ENCODE measurements at regions not wholly inside any gene's neighbourhood (a gene's known extent, or its start where the extent isn't known, plus 50 kb on each side); places are given as distances from the start of the nearest gene placed in this dataset.

DNA sequence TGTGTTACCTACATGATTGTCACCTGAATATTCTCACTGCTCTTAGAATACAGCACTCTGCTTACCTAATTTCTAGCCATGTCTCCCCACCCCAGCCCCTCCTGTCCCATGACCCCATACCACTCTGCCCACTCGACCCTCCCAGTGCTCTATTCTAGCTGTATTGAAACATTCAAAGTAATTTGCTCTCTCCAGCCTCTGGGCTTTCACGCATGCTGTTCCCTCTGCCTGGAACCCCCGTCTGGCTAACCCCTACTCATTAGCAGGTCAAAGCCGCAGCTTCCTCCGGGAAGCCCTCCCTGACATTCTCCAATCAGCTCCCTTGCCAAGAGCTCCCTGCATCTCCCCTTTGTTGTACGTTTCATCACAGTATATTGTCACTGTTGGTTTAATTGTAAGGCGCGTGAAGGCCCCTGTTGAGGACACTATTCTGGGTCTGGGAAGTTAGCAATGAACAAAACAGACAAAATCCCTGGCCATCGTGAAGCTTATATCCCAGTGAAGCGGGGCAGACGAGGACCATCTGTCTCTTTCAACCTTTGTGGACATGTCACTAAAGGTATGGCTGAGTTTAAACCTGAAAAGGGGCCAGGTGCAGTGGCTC lies 72.3 kb upstream of the LHX1 start:
- no peak for TF ChIP-seq JUND (IDR thresholded peaks at IDR 0.05; ENCODE audit: low read depth)
- in situ Hi-C loops (cut with HindIII; ENCODE audit: low pct_unique_long_range_greater_than_20kb, low sequenced_read_pairs): no loop called here
- no peak for DNase-seq (ENCODE audit: low read depth in 1 of 2, low spot score in 1 of 2)

DNA sequence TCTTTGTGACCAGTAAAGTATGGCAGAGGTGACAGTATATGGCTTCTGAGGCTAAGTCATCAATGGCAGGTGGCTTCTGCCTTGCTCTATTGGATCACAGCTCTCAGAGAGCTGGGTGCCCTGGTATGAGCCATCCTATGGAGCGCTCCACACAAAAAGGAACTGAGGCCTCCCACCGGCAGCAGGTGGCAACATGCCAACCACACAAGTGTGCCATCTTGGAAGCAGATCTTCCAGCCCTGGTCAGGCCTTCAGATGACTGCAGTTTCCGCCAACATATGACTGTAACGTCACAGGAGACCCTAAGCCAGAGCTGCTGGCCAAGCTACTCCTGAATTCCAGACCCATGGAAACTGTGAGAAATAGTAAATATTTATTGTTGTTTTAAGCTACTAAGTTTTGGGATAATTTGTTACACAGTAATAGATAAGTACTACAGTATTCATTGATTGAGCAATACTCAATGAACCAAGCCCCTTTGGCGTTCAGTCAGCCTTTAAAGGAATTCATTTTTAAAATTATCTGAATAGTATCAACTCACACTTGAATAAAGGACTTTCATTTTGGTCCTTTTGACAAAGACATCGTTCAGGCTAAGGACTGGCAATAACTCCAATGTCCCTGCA lies 69.4 kb upstream of the LHX1 start:
- no peak for TF ChIP-seq JUND (IDR thresholded peaks at IDR 0.05; ENCODE audit: low read depth)
- DNase-seq (ENCODE audit: low read depth in 1 of 2, low spot score in 1 of 2): no peak
- in situ Hi-C loops (cut with HindIII; ENCODE audit: low pct_unique_long_range_greater_than_20kb, low sequenced_read_pairs): no loop called here

DNA sequence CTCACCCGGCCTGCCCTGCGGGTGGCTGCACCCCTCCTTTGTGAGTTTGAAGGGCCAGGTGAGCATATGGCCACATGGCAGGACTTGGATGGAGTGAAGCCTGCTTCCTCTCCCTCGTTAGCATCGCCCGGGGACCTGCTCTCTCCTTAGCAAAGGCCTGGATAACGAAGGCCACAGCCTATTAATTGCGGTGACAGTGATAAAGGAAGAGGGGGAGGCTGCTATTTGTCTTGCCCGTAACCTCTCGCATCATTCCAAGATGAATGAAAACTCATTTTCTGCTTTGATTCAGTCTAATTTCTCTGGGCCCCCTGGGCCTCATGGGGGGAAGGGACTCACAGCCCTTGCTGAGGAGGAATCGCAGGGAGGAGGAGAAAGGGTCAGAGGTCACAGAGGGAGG lies 68.5 kb upstream of the LHX1 start:
- DNase-seq (ENCODE audit: low read depth in 1 of 2, low spot score in 1 of 2): no peak

DNA sequence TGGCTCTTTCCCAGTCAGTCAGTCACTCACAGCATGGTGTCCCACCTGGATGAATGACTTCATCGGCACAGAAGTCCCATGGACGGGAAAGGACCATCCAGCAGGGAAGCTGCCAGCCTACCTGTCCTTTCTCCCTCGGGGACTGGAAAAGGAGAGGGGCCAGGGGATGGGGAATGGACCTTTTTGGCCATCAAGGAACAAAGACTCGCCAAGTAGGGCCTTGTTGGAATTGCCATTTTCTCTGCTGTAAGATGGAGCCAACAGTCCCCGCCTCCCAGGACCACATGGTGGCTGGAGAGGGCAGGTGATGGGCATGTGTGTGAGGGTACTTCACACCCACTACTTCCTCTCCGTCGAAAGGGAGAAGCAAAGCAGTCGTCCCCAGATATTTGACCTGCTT lies 67.8 kb upstream of the LHX1 start:
- in situ Hi-C loops (cut with HindIII; ENCODE audit: low pct_unique_long_range_greater_than_20kb, low sequenced_read_pairs): no loop called here
- no peak for TF ChIP-seq JUND (IDR thresholded peaks at IDR 0.05; ENCODE audit: low read depth)
- DNase-seq (ENCODE audit: low read depth in 1 of 2, low spot score in 1 of 2): no peak

More for the DNA sequence above, 68.5 kb upstream of the LHX1 start:
- in situ Hi-C loops (cut with HindIII; ENCODE audit: low pct_unique_long_range_greater_than_20kb, low sequenced_read_pairs): no loop called here
- TF ChIP-seq JUND (IDR thresholded peaks at IDR 0.05; ENCODE audit: low read depth): no peak

DNA sequence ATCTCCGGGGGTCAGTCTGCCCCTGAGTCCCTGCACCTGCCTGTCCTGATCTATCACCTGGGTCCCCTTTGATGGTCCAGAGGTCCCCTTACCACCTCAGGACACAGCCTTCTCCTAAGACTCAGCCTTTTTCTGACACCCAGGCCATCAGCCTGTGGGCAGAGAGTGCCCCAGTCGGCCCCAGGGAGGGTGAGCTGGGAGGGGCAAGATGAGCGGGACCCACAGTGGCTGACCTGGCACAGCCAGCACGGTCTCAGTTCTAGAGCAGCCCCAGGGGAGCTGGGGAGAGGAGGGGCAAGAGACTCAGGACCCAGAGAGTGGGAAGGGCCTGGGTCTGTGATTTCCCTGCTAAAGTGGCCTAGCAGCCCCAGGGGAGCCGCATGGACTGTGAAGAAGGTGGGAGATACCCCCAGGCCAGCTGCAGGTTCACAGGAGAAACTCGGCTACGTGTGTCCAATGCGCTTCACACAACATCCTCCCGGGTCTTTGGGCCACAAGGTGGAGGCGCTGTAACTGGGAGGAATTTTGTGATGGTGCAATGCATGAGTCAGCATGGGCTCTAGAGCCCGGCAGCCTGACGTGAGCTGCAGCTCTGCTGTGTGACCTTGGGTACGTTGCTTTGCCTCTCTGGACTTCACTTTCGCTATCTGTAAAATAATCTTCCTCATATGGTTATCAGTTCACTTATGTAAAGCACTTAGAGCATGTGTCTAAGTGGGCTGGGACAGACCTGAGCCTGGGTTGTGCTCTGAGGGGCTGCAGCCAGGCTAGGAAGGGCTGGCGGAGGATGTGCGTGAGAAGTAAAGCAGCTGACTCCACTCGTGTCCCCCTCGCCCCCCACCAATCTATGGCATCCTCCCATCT lies 67.2 kb upstream of the LHX1 start:
- TF ChIP-seq JUND (IDR thresholded peaks at IDR 0.05; ENCODE audit: low read depth): no peak
- in situ Hi-C loops (cut with HindIII; ENCODE audit: low pct_unique_long_range_greater_than_20kb, low sequenced_read_pairs): no loop called here
- no peak for DNase-seq (ENCODE audit: low read depth in 1 of 2, low spot score in 1 of 2)

DNA sequence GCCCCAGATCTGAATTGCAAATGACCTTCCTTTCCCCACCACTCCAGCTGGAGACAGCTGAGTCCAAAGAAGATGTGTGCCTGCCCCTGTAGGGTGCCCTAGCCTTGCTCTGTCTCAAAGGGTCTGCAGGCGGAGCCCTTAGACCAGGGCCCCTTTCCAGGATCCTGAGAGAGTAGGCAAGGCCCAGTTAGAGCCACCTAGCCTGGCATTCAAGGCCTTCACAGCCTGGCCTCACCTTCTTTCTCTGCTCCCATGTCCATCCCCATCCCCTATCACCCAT lies 66.6 kb upstream of the LHX1 start:
- DNase-seq (ENCODE audit: low read depth in 1 of 2, low spot score in 1 of 2): no peak
- TF ChIP-seq JUND (IDR thresholded peaks at IDR 0.05; ENCODE audit: low read depth): no peak
- in situ Hi-C loops (cut with HindIII; ENCODE audit: low pct_unique_long_range_greater_than_20kb, low sequenced_read_pairs): no loop called here

DNA sequence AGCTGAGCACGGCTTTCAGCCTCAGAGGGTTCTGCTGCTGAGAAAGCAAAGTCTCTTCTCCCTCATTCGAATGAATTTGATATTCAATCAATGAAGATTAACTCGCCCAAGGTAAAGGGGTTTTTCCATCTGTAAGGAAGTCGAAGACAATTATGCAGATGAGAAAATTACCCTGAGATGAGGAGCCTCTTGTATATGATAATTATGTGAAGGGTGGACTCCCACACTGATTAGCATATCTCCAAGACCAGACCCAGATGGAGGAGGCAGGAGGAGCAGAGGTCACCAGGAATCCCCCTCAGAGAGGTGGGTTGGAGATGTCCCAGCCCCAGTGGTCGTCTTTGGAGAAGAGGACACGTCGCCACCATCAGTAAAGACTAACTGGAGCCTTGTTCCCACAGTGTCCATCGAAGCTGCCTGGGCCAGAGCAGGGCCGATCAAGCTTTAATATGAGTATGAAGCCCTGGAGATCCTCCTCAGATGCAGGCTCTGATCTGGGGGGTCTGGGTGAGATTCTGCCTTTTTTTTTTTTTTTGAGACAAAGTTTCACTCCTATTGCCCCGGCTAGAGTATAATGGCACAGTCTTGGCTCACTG lies 61.5 kb upstream of the LHX1 start:
- no peak for DNase-seq (ENCODE audit: low read depth in 1 of 2, low spot score in 1 of 2)
- in situ Hi-C loops (cut with HindIII; ENCODE audit: low pct_unique_long_range_greater_than_20kb, low sequenced_read_pairs): no loop called here
- TF ChIP-seq JUND (IDR thresholded peaks at IDR 0.05; ENCODE audit: low read depth): no peak

DNA sequence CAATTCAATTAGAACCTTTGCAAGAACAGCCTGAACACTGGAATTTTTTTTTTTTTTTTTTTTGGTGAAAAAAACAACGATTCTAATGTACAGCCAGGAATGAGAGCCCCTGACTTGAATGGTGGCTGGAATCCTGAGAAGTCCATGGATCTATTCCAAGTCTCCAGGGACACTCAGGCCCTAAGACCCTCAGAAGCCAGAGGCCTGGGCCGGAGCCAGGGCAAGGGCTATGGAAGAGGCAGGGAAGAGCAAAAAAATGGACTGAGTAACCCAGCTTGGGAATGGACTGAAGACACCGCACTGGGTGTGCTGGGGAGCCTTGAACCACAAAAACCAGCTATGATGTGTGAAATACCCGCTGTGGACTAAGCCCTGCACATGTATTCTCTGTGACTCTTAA lies 60.3 kb upstream of the LHX1 start:
- no peak for DNase-seq (ENCODE audit: low read depth in 1 of 2, low spot score in 1 of 2)
- in situ Hi-C loops (cut with HindIII; ENCODE audit: low pct_unique_long_range_greater_than_20kb, low sequenced_read_pairs): no loop called here

DNA sequence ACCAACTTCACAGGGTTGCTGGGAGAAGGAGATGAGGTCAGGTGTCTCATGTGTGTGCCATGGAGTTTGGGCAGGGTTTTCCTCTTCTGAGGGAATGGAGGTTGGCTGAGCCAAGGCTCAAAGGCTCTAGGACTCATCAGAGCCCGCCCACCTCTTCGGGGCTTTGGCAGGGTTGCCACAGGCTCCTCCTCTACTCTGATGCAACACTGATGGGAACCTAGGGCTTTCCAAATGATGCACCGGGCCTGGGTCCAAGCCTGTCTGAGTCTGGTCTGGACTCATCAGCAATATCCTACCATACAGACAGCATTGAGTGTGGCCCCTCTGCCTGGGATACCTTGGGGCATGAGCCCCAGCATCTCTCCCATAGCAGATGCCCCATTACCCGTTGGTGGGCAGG lies 59.5 kb upstream of the LHX1 start:
- DNase-seq (ENCODE audit: low read depth in 1 of 2, low spot score in 1 of 2): no peak
- in situ Hi-C loops (cut with HindIII; ENCODE audit: low pct_unique_long_range_greater_than_20kb, low sequenced_read_pairs): no loop called here
- TF ChIP-seq JUND (IDR thresholded peaks at IDR 0.05; ENCODE audit: low read depth): no peak

More for the DNA sequence above, 60.3 kb upstream of the LHX1 start:
- TF ChIP-seq JUND (IDR thresholded peaks at IDR 0.05; ENCODE audit: low read depth): no peak

DNA sequence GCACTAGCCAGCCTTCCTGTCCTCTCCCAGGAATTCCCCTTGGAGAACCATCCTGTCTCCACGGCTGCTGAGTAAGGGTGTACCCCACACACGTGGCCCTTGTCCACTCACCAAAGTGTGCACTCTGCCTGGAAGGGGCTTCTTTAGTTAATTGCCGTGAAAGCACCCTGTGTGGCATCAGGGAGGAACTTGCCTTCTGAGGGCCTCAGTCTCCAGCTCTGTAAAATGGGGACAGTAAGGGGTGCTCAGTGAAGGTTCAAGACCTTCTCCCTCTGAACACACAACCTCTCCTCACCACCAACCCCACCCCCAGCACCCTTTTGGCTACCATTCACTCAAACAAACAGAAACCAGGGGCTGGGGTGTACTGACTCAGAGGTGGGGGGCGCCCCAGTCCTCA lies 59.1 kb upstream of the LHX1 start:
- no peak for TF ChIP-seq JUND (IDR thresholded peaks at IDR 0.05; ENCODE audit: low read depth)
- in situ Hi-C loops (cut with HindIII; ENCODE audit: low pct_unique_long_range_greater_than_20kb, low sequenced_read_pairs): no loop called here
- no peak for DNase-seq (ENCODE audit: low read depth in 1 of 2, low spot score in 1 of 2)

DNA sequence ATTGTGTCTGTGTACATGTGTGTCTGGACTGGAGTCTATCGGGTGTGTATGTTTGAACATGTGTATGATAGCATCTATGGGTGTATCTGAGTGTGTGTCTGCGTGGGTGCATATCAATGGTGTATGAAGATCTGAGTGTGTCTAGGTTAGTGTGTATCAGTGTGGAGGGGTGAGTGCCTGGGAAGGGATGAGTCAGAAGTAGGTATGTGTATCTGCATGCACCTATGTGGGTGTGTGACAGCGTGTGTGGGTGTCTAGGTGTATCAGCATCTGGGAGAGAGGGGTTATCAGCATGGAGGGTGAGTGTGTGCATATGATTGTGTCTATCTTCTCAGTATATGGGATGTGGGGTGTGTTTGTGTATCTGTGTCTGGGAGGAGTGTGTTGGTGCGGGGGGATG lies 58.2 kb upstream of the LHX1 start:
- TF ChIP-seq JUND (IDR thresholded peaks at IDR 0.05; ENCODE audit: low read depth): no peak
- in situ Hi-C loops (cut with HindIII; ENCODE audit: low pct_unique_long_range_greater_than_20kb, low sequenced_read_pairs): no loop called here
- no peak for DNase-seq (ENCODE audit: low read depth in 1 of 2, low spot score in 1 of 2)

DNA sequence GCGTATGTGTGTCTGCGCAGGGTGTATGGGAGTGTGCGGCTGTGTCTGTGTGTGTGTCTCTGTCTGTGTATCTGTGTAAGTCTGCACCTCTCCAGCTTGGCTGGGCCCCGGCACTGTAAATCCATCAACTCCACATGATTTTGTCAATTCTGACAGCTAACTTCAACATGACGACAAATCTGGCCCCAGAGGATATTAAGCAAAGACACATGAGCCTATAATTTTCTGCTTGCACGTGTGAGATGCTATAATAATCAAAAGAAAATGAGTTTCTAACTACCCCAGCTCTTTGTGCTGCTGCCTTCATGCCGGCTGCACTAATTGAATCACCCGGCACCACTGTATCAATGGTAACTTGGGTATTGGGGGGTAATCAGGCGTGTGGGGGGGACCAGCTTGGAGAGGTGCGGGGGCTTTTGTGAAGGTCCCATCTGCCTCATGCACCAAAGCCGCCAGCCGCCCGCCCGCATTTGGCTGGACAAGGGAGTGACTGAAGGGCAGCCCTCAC lies 57.6 kb upstream of the LHX1 start:
- TF ChIP-seq JUND (IDR thresholded peaks at IDR 0.05; ENCODE audit: low read depth): no peak
- DNase-seq (ENCODE audit: low read depth in 1 of 2, low spot score in 1 of 2): no peak
- in situ Hi-C loops (cut with HindIII; ENCODE audit: low pct_unique_long_range_greater_than_20kb, low sequenced_read_pairs): no loop called here

Data from T47D (cell line).